Trophoblast cell (in vitro differentiated cells and primary cell): ENCODE measurements at regions not wholly inside any gene's neighbourhood (a gene's known extent, or its start where the extent isn't known, plus 50 kb on each side); places are given as distances from the start of the nearest gene placed in this dataset.

Experiments
- DNase-seq, 2 donors: peaks; one replicate each; pipeline ENCODE4 v3.0.0-alpha.2; 2016
- H2AFZ ChIP-seq: 2 replicates; pipeline ENCODE4 v1.6.1; 2013; ENCODE audit warnings: low read length, moderate library complexity, mild to moderate bottlenecking; ENCODE audit not compliant: insufficient read depth, poor library complexity
- H2AK5ac ChIP-seq: 2 replicates; pipeline ENCODE4 v1.6.1; 2013; ENCODE audit warnings: mild to moderate bottlenecking, low read length
- H2BK120ac ChIP-seq: 2 replicates; pipeline ENCODE4 v1.6.1; 2013; ENCODE audit warnings: low read length, mild to moderate bottlenecking, moderate library complexity; ENCODE audit not compliant: insufficient read depth, poor library complexity
- H2BK12ac ChIP-seq: 2 replicates; pipeline ENCODE4 v1.6.1; 2013; ENCODE audit warnings: mild to moderate bottlenecking, low read length, moderate library complexity
- H2BK5ac ChIP-seq: 2 replicates; pipeline ENCODE4 v1.6.1; 2013; ENCODE audit warnings: low read length, low read depth, moderate library complexity, mild to moderate bottlenecking; ENCODE audit not compliant: poor library complexity
- H3K14ac ChIP-seq: 2 replicates; pipeline ENCODE4 v1.6.1; 2013; ENCODE audit warnings: mild to moderate bottlenecking, low read length
- H3K18ac ChIP-seq: 2 replicates; pipeline ENCODE4 v1.6.1; 2013; ENCODE audit warnings: mild to moderate bottlenecking, low read length
- H3K23ac ChIP-seq: 2 replicates; pipeline ENCODE4 v1.6.1; 2013; ENCODE audit warnings: low read length
- H3K27ac ChIP-seq: 2 replicates; pipeline ENCODE4 v1.5.1; 2013; ENCODE audit warnings: low read depth, mild to moderate bottlenecking, inconsistent platforms, low read length, moderate library complexity
- H3K27me3 ChIP-seq: 2 replicates; pipeline ENCODE4 v1.6.1; 2013; ENCODE audit warnings: inconsistent platforms, mild to moderate bottlenecking, low read length, moderate library complexity; ENCODE audit not compliant: insufficient read depth
- H3K36me3 ChIP-seq, 2 experiments: 1 replicate in 1 of 2; 2 replicates in 1 of 2; pipeline ENCODE4 v1.6.1; 2013; ENCODE audit warnings: low read length in 2 of 2, mild to moderate bottlenecking in 2 of 2, moderate library complexity in 1 of 2; ENCODE audit not compliant: insufficient read depth in 2 of 2, control insufficient read depth in 1 of 2
- H3K4ac ChIP-seq: 2 replicates; pipeline ENCODE4 v1.6.1; 2013; ENCODE audit warnings: low read depth, mild to moderate bottlenecking, low read length, moderate library complexity
- H3K4me1 ChIP-seq, 2 experiments: 1 replicate in 1 of 2; 2 replicates in 1 of 2; pipeline ENCODE4 v1.6.1; 2013; ENCODE audit warnings: low read length in 2 of 2, mild to moderate bottlenecking in 2 of 2, moderate library complexity in 1 of 2; ENCODE audit not compliant: insufficient read depth in 2 of 2, control insufficient read depth in 1 of 2
- H3K4me2 ChIP-seq: 2 replicates; pipeline ENCODE4 v1.6.1; 2013; ENCODE audit warnings: inconsistent platforms, mild to moderate bottlenecking, low read length, moderate library complexity
- H3K4me3 ChIP-seq: 2 replicates; pipeline ENCODE4 v1.5.1; 2013; ENCODE audit warnings: mild to moderate bottlenecking, low read depth, low read length, inconsistent platforms
- H3K79me1 ChIP-seq: one replicate; pipeline ENCODE4 v1.6.1; 2013; ENCODE audit warnings: low read length
- H3K79me2 ChIP-seq: 2 replicates; pipeline ENCODE4 v1.6.1; 2013; ENCODE audit warnings: low read length, mild to moderate bottlenecking; ENCODE audit not compliant: control insufficient read depth, insufficient read depth, poor library complexity
- H3K9ac ChIP-seq: 2 replicates; pipeline ENCODE4 v1.6.1; 2013; ENCODE audit warnings: mild to moderate bottlenecking, low read length
- H3K9me3 ChIP-seq: 2 replicates; pipeline ENCODE4 v1.6.1; 2013; ENCODE audit warnings: low read depth, mild to moderate bottlenecking, control low read depth, inconsistent platforms, low read length; ENCODE audit not compliant: insufficient read depth
- H4K12ac ChIP-seq: 2 replicates; pipeline ENCODE4 v1.6.1; 2013; ENCODE audit warnings: low read depth, mild to moderate bottlenecking, low read length, moderate library complexity
- H4K8ac ChIP-seq: 2 replicates; pipeline ENCODE4 v1.6.1; 2013; ENCODE audit warnings: low read depth, mild to moderate bottlenecking, low read length, moderate library complexity
- H4K91ac ChIP-seq: one replicate; pipeline ENCODE4 v1.6.1; 2013; ENCODE audit warnings: low read depth, mild to moderate bottlenecking, low read length, moderate library complexity
- WGBS: extraction: QIAGEN DNeasy Blood & Tissue Kit; methylation state at CpG from one replicate; pipeline ENCODE4 v1.1.7; 2013; ENCODE audit warnings: missing lambda C conversion rate; ENCODE audit not compliant: insufficient read length, insufficient coverage; ENCODE audit errors: extremely low coverage; 5-methylcytosine and 5-hydroxymethylcytosine counted together

DNA sequence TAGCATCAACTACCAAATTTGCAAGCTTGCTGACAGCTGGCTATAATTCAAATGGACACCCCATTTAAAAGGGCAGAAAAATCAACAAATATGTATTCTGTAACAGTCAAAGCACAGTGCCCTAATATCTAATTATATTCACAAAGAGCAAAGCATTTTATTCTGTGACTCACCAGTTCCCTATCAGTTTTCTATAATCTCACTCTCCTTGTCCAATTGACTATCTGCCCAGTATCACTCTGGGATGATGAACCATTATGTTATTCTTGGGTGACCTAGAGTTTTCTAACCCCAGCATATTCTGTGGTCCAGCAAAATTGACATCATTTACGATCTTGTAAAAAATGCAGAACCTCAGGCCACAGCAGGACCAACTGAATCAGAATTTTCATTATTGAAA is 82.0 kb upstream of the FREM3 start:
- H4K12ac ChIP-seq: no peak overlapping the region
- H3K14ac ChIP-seq: no peak overlapping the region
- H2AK5ac ChIP-seq: no peak overlapping the region
- no peak overlapping the region for H2BK120ac ChIP-seq
- no peaks in the 10 kb centered on the region for H3K79me1 ChIP-seq
- no peak overlapping the region for H3K27ac ChIP-seq
- H3K9me3 ChIP-seq: no peaks in the 10 kb centered on the region
- no peak overlapping the region for H3K18ac ChIP-seq
- H3K4me3 ChIP-seq: no peak overlapping the region
- no peak overlapping the region for H4K8ac ChIP-seq
- no peak overlapping the region for H2BK12ac ChIP-seq
- H3K9ac ChIP-seq: no peak overlapping the region
- H3K23ac ChIP-seq: no peak overlapping the region
- H3K36me3 ChIP-seq: no peaks in the 10 kb centered on the region
- H3K4me2 ChIP-seq: no peak overlapping the region
- no peaks in the 10 kb centered on the region for H3K27me3 ChIP-seq
- no peak overlapping the region for H3K4ac ChIP-seq
- DNase-seq: no peak
- H2AFZ ChIP-seq: no peak overlapping the region
- no peaks in the 10 kb centered on the region for H3K79me2 ChIP-seq
- no peak overlapping the region for H2BK5ac ChIP-seq
- no peaks in the 10 kb centered on the region for H3K4me1 ChIP-seq
- no peak overlapping the region for H4K91ac ChIP-seq
- no CpG with 5 or more reads among the region's 1 CpG for WGBS

DNA sequence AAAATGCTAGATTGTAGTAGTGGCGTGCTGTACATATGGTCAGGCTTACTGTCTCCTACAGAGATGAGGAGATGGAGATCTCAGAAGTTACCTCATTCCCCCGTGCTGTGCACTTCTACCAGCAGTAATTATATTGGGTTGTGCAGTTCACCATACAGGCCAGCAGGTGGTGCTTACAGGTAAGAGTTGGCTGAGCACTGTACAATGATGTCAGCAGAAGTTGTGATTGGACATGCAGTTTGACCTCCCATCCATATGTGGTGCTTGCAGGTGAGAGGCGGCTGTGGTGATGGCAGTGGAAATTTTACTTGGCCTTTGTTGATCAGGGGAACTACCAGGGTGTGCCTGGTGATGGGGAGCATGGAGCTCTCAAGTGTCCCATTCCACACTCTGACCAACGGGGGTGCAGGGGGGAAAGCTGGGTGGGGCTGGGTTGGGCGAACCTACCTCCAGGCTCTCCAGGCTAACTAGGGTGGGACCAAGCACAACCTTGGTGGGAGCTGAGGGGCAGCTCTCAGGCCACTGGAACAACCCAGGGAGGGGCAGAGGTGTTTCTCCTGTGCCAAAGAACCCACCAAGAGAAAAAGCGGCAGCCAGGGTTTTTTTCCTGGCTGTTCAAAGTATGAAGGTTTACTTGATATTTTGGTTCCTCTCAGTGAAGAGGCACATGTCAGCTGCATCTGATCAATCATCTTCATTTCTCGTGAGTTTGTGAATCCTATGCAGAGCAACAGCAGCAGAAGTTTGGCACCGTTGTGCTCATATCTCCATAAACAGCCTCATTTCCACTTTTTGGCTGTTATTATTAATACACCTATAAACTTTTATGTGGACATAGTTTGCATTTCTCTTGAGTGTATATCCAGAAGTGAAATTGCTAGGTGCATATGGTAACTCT is 73.8 kb upstream of the FREM3 start:
- Histone ChIP-seq H3K9ac (no peak overlapping the region), H3K79me2 (no peaks in the 10 kb centered on the region), H4K12ac (no peak overlapping the region), H3K36me3 (no peaks in the 10 kb centered on the region), H3K18ac (no peak overlapping the region), H4K91ac (no peak overlapping the region), H3K14ac (no peak overlapping the region), H2AFZ (no peak overlapping the region), H2BK120ac (no peak overlapping the region), H3K23ac (no peak overlapping the region), H3K4me3 (no peak overlapping the region), H2BK5ac (no peak overlapping the region), H3K27ac (no peak overlapping the region), H4K8ac (no peak overlapping the region), H3K4ac (no peak overlapping the region), H2AK5ac (no peak overlapping the region), H3K79me1 (no peaks in the 10 kb centered on the region), H3K4me1 (no peaks in the 10 kb centered on the region), H3K4me2 (no peak overlapping the region), H3K9me3 (no peaks in the 10 kb centered on the region), H3K27me3 (no peaks in the 10 kb centered on the region), H2BK12ac (no peak overlapping the region)
- peak; percentile 51 to 88 for DNase-seq
- WGBS: no CpG with 5 or more reads among the region's 8 CpGs

DNA sequence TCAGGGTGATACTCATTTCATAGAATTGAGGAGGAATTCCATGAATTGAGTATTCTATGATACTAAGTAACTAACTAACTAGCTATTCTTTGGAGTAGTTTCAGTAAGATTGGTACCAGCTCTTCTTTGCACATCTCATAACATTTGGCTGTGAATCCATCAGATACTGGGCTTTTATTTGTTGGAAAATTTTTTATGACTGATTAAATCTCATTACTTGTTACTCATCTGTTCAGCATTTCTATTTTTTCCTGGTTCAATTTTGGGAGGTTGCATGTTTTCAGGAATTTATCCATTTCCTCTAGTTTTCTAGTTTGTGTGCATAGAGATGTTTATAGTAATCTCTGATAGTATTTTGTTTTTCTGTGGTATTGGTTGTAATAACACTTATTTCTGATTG is 70.8 kb upstream of the FREM3 start:
- H2AFZ ChIP-seq: no peak overlapping the region
- no peak overlapping the region for H4K91ac ChIP-seq
- no peak overlapping the region for H3K4me3 ChIP-seq
- H3K4me1 ChIP-seq: no peaks in the 10 kb centered on the region
- H3K9ac ChIP-seq: no peak overlapping the region
- no peak overlapping the region for H3K27ac ChIP-seq
- H3K23ac ChIP-seq: no peak overlapping the region
- H2BK5ac ChIP-seq: no peak overlapping the region
- no peak overlapping the region for H3K14ac ChIP-seq
- H3K79me2 ChIP-seq: no peaks in the 10 kb centered on the region
- no peaks in the 10 kb centered on the region for H3K79me1 ChIP-seq
- H3K9me3 ChIP-seq: no peaks in the 10 kb centered on the region
- no peak overlapping the region for H4K8ac ChIP-seq
- H3K4me2 ChIP-seq: no peak overlapping the region
- H4K12ac ChIP-seq: no peak overlapping the region
- H2BK12ac ChIP-seq: no peak overlapping the region
- DNase-seq: no peak
- no peak overlapping the region for H2AK5ac ChIP-seq
- H3K36me3 ChIP-seq: no peaks in the 10 kb centered on the region
- no peak overlapping the region for H3K4ac ChIP-seq
- H3K18ac ChIP-seq: no peak overlapping the region
- no peaks in the 10 kb centered on the region for H3K27me3 ChIP-seq
- no peak overlapping the region for H2BK120ac ChIP-seq

DNA sequence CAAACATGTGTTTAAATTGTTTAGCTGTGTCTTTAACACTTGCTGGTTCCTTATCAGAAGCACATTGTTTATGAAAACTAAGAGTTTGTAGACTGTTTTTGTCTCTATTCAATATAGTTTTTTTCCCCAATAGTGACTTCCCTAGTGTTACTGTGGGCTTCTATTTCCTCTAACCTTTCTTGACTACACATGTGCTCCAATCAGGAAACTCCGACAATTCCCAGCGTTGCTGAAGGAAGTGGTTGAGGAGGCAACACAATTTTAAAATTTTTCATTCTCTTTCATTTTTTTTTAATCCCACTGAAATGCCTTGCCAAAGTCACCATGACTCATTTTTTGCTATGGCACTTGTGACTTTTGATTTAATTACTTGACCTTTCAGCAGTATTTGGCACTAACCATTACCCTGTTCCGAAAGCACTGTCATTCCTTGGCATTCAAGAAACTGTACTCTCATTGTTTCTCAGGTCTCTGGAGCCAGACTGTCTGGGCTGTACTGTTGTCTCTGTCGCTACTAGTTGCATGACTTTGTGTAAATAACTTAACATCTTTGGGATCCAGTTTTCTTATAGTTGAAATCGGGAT is 67.6 kb upstream of the FREM3 start:
- Histone ChIP-seq H3K14ac (no peak overlapping the region), H3K4me1 (no peaks in the 10 kb centered on the region), H2BK120ac (no peak overlapping the region), H4K8ac (no peak overlapping the region), H3K9me3 (no peaks in the 10 kb centered on the region), H3K27me3 (no peaks in the 10 kb centered on the region), H2BK5ac (no peak overlapping the region), H4K12ac (no peak overlapping the region), H2AFZ (no peak overlapping the region), H4K91ac (no peak overlapping the region), H3K23ac (no peak overlapping the region), H3K4me3 (no peak overlapping the region), H2AK5ac (no peak overlapping the region), H3K18ac (no peak overlapping the region), H3K27ac (no peak overlapping the region), H3K4me2 (no peak overlapping the region), H3K79me2 (no peaks in the 10 kb centered on the region), H3K79me1 (no peaks in the 10 kb centered on the region), H3K4ac (no peak overlapping the region), H3K9ac (no peak overlapping the region), H2BK12ac (no peak overlapping the region), H3K36me3 (no peaks in the 10 kb centered on the region)
- WGBS: no CpG with 5 or more reads among the region's 5 CpGs
- no peak for DNase-seq
